ENCODE measurements at regions not wholly inside any gene's neighbourhood (a gene's known extent, or its start where the extent isn't known, plus 50 kb on each side); places are given as distances from the start of the nearest gene placed in this dataset.

DNA sequence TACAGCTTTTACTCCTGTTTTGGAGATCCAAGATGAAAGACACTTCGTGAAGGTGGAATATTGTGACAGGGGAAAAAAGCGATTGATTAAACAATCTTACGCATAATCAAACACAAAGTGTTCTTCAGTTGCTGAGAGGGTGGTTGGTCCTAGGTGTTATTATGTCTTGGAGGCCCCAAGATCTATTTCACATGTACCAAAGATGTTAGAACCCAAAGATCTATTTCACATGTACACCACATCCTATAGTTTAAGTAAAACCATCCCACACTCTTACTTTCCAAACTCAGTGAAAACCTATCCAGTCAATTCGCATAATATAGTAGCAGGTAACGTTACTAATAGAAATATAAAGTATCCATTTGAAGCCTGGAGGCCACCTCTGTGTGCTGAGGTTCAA lies 242.6 kb upstream of the MAF start:
- H3K27me3 ChIP-seq, result no peaks in the 10 kb centered on the region
- H3K4me3 ChIP-seq, result no peak overlapping the region
- 94 to 95% methylated on average over 5 of the region's 5 CpGs for WGBS, 2 donors (ENCODE audit: low coverage in 1 of 2)
- H3K9me3 ChIP-seq, result no peaks in the 10 kb centered on the region
- no peak overlapping the region for H3K27ac ChIP-seq
- no peak for ATAC-seq
- H3K36me3 ChIP-seq, result no peaks in the 10 kb centered on the region
- TF ChIP-seq, protein P1, sequence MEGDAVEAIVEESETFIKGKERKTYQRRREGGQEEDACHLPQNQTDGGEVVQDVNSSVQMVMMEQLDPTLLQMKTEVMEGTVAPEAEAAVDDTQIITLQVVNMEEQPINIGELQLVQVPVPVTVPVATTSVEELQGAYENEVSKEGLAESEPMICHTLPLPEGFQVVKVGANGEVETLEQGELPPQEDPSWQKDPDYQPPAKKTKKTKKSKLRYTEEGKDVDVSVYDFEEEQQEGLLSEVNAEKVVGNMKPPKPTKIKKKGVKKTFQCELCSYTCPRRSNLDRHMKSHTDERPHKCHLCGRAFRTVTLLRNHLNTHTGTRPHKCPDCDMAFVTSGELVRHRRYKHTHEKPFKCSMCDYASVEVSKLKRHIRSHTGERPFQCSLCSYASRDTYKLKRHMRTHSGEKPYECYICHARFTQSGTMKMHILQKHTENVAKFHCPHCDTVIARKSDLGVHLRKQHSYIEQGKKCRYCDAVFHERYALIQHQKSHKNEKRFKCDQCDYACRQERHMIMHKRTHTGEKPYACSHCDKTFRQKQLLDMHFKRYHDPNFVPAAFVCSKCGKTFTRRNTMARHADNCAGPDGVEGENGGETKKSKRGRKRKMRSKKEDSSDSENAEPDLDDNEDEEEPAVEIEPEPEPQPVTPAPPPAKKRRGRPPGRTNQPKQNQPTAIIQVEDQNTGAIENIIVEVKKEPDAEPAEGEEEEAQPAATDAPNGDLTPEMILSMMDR (IDR thresholded peaks at IDR 0.05), result no peak
- H3K4me1 ChIP-seq, result peaks cover 0 to 20% (median 0%) of the 10 kb centered on the region in 3 donors

DNA sequence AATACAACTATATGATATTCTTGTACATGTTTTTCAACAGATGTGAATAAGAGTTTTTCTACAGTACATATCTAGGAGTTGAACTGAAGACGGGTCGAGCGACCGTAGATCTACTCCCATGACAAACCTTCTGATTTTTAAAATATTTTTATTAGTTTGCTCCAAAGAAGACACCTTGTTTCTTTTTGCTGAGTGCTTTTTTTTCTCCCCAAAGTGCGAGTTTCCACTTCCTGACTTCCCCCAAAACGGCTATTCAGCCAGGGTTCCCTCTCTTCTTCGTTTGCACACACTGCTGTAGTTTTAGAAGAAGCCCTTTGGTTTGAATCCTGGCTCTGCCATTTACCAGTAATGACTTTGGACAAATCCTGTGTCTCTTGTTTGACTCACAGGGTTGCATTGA lies 241.7 kb upstream of the MAF start:
- Histone ChIP-seq H3K36me3 (no peaks in the 10 kb centered on the region), H3K27me3 (no peaks in the 10 kb centered on the region), H3K4me3 (no peak overlapping the region), H3K4me1 (peaks cover 0 to 20% (median 0%) of the 10 kb centered on the region in 3 donors), H3K27ac (no peak overlapping the region), H3K9me3 (no peaks in the 10 kb centered on the region)
- ATAC-seq, result no peak
- WGBS, 2 donors (ENCODE audit: low coverage in 1 of 2), result 89 to 97% methylated on average over 5 to 7 of the region's 7 CpGs
- no peak for TF ChIP-seq POLR2AphosphoS5 (IDR thresholded peaks at IDR 0.05)

DNA sequence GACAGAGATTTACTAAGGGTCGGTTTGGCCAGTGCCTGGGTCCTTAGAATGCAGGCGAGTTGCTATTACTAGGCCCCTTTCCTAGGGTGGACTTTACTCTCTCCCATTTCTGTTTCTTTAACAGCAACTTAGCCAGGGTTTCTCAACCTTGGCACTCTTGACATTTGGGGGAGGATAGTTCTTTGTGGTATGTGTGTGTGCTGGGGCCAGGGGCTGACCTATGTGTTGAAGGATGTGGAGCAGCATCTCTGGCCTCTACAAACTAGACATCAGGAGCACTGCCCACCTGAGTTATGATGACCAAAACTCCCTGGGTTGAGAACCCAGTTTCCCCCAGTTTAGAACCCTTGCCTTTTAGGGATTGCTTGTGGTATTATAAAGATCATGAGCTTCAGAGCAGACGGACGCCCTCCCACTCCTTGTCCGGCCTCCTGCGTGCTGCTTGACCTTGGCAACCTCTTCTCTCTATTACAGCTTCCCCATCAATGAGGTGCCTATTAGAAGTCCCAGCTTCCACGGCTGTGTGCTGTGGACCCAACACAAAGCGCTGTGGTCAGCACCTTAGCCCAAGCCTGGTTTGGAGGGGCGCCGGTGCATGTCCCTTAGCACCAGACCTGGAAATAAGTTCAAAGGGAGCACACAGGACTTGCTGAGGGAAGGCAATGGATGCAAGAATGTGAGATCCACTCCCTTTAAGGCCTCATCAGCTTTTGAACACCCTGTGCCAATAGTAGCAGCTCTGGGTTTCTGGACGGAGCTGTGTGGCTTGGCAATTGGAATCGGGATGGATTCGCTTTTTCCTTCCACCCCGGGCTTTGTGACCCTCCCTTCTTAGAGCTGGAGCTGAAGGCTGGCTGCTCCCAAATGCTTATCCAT lies 239.2 kb upstream of the MAF start:
- no peak for TF ChIP-seq POLR2A (IDR thresholded peaks at IDR 0.05)
- no peak for TF ChIP-seq EP300 (IDR thresholded peaks at IDR 0.05)
- Histone ChIP-seq H3K27me3 (no peaks in the 10 kb centered on the region), H3K36me3 (no peaks in the 10 kb centered on the region), H3K9me3 (no peaks in the 10 kb centered on the region), H3K4me3 (no peak overlapping the region), H3K27ac (peak overlapping the region in 1 of 4 donors; percentile 26), H3K4me1 (peaks cover 0 to 20% (median 3%) of the 10 kb centered on the region in 3 donors)
- ATAC-seq, result peak; percentile 39
- WGBS, 2 donors (ENCODE audit: low coverage in 1 of 2), result 15% methylated on average over 4 of the region's 14 CpGs; no CpG with 5 or more reads in 1 of the 2 donors

DNA sequence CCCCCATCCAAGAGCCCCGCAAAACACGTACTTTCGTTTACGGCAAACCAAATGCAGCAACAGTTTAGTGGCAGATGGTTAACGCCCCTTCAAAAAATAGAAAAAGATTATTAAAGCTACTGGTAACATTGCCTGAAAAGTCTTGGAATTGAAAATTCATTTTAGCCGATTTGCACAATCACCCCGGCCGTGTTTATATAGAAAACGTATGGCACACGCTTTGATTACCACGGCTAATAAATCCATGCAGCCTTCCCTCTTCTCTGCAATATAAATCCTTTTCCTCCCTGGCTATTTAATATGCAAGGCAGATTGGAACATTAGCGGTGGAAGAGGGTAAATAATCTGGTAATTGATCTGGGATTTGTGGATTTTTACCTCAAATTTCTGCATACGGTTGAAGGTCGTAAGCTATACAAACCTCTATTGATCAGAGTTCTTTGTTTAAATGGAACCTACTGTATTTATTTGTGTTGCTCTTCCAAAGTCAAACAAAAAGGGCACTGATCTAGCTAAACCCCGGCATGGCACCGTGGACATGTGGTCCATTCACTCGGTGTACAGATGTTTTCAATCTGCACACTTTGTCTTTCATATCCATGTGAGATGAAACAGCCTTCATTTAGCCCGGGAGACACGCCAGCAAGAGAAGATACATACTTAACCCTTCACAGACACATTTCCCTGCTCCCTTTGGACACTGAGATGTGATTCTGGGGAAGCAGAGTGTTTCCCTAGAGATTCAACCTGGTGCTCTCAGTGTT lies 238.1 kb upstream of the MAF start:
- no peak for ATAC-seq
- no peak overlapping the region for H3K4me3 ChIP-seq
- no peaks in the 10 kb centered on the region for H3K9me3 ChIP-seq
- H3K36me3 ChIP-seq, result no peaks in the 10 kb centered on the region
- TF ChIP-seq POLR2A (IDR thresholded peaks at IDR 0.05) (no peak), POLR2AphosphoS5 (IDR thresholded peaks at IDR 0.05) (peak; percentile 16), EP300 (IDR thresholded peaks at IDR 0.05) (no peak)
- TF ChIP-seq, protein P1 (IDR thresholded peaks at IDR 0.05), result no peak
- H3K27ac ChIP-seq, result no peak overlapping the region
- H3K27me3 ChIP-seq, result no peaks in the 10 kb centered on the region
- 62 to 76% methylated on average over 14 to 19 of the region's 19 CpGs for WGBS, 2 donors (ENCODE audit: low coverage in 1 of 2)
- peaks cover 0 to 20% (median 3%) of the 10 kb centered on the region in 3 donors for H3K4me1 ChIP-seq

- Histone ChIP-seq H3K9me3 (no peaks in the 10 kb centered on the region), H3K27me3 (no peaks in the 10 kb centered on the region), H3K4me1 (peaks cover 0 to 20% (median 3%) of the 10 kb centered on the region in 3 donors), H3K4me3 (no peak overlapping the region), H3K27ac (peak overlapping the region in 1 of 4 donors; percentile 17), H3K36me3 (no peaks in the 10 kb centered on the region)
- WGBS, 2 donors (ENCODE audit: low coverage in 1 of 2), result 56 to 100% methylated on average over 2 of the region's 2 CpGs
- ATAC-seq, result no peak
- TF ChIP-seq POLR2AphosphoS5 (IDR thresholded peaks at IDR 0.05) (no peak), POLR2A (IDR thresholded peaks at IDR 0.05) (no peak)
Observed at GRCh38 chr16:79836144-79836543, 235.6 kb upstream of the MAF start.

DNA sequence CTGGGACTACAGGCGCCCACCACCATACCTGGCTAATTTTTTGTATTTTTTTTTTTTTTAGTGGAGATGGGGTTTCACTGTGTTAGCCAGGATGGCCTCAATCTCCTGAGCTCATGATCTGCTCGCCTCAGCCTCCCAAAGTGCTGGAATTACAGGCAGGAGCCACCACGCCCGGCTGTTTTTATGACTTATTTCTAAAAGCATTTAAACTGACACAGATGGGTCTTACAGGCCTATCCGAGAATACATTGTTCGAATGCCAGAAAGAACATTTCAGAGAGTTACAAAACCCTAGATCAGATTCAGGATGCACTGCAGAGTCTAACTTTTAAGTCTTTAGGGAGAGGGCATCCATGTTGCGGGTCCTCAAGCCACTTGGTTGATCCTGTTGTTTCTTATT lies 234.7 kb upstream of the MAF start:
- Histone ChIP-seq H3K27me3 (no peaks in the 10 kb centered on the region), H3K27ac (no peak overlapping the region)

More for the DNA sequence above, 234.7 kb upstream of the MAF start:
- Histone ChIP-seq H3K9me3 (no peaks in the 10 kb centered on the region), H3K36me3 (no peaks in the 10 kb centered on the region), H3K4me3 (no peak overlapping the region), H3K4me1 (peaks cover 0 to 17% (median 3%) of the 10 kb centered on the region in 3 donors)
- 74 to 100% methylated on average over 2 to 7 of the region's 7 CpGs for WGBS, 2 donors (ENCODE audit: low coverage in 1 of 2)
- ATAC-seq, result no peak
- TF ChIP-seq POLR2A (IDR thresholded peaks at IDR 0.05), result no peak
- TF ChIP-seq, protein P1 (IDR thresholded peaks at IDR 0.05), result no peak
- no peak for TF ChIP-seq EP300 (IDR thresholded peaks at IDR 0.05)
- TF ChIP-seq POLR2AphosphoS5 (IDR thresholded peaks at IDR 0.05), result no peak
